ENCODE measurements at regions not wholly inside any gene's neighbourhood (a gene's known extent, or its start where the extent isn't known, plus 50 kb on each side); places are given as distances from the start of the nearest gene placed in this dataset.

- no peak for DNase-seq
Measured at GRCh38 chr6:121837545-121838229, 402.2 kb downstream of the GJA1 start.

DNA sequence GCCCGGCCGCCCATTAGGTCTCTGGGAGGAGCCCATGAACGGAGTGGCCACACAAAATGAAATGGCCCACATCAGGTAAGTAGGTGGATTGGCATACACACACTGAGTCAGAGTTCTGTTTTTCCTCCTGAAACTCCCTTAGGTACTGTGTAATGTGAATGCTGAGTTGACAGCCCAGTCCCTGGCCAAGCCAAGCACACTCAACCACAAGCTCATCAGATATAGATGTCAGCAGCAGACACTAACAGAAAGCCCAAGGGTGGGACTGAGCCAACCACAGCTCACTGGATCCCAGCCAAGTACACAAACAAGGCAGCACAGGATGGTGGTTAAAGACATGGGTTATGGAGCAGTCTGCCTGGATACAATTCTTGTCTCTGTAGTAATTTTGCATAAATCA, 403.4 kb downstream of the GJA1 start:
- no peak for DNase-seq

DNA sequence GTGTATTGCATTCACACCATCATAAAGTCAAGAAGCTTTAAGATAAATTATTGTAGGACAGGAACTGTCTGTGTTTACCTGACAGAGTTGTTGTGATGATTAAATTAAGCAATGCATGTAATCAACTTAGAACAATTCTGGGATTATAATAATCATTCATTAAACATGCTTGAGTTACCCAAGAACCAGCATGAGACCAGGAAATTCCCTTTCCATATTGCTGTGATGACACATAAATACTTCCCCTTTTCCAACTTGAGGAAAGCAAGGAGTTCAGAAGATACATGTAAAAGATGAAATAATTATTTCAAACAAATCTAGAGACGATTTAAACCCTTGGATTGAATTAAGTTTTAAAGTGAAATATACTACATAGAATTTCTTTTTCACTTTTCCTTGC, 404.4 kb downstream of the GJA1 start:
- DNase-seq, result no peak

DNA sequence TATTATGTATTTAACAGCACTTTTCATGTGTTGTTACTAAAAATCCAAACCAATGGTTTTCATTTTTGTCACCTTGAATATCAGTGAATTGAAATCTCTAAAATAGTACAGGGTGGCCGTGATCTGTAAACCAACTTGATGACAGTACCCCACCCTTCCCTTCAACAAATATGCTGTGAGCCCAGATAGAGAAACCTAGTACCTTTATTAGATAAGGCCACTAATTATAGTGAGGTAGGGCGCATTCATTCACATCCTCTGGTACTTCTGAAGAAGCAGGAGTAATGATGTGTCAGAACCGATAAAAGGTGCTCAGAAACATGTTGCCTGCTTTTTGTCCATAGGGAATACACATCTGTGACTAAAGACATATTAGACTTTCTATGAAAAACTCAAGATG, 409.5 kb downstream of the GJA1 start:
- DNase-seq, result no peak

DNA sequence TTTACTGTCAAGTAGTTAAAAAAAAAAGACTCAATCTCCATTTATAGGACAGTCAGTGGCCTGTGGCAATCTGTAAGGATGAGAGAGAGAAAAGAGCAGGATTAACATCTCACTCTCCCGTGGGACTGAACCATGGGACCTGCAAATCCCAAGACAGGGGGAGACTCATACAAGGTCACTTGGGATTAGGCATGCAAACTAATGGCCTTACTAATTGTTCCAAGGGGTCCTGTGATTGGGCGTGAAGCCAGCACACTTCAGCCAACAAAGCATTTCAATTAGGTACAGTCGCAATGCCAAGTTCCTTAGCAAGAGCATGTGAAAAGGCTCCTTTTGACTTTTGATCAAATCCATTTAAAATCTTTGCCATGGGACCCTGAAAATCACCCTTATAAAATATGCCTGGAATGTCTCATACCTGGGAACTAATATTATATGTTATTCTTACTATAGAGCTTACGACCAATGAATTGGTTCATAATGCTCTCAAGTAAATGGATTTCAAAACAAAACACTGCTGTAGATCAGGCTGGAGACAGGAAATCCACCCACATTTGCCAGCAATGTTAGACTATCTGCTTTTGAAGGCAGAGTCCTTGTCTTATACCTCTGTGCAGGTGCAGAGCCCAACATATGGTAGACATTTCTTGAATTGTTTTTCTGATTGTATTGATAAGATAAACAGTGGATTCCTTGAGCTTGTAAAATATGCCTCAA, 412.5 kb downstream of the GJA1 start:
- no peak for DNase-seq

- no peak for DNase-seq
Measured at GRCh38 chr6:121848523-121849255, 413.2 kb downstream of the GJA1 start.

GRCh38 chr6:121849477-121849876, 414.0 kb downstream of the GJA1 start:
- peak; percentile 39 to 44 for DNase-seq

DNA sequence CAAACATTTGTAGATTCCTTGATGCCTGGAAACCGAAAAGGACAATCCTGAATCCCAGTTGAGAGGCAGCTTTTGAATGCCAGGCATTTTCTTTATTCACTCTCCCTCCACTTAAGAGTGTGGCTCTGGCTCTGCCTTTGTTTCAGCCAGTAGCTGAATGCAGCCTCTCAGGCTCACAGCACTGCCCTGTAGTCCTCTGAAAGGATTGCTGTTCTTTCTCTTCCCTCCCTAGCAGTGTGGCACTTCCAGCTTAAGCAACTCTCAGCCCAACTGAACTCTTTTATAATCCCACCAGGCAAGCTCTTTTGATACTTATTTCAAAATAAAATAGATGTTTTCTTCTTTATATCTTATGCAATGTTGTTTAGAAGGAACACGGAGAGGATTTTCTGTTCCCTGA, 415.6 kb downstream of the GJA1 start:
- DNase-seq, result no peak

DNA sequence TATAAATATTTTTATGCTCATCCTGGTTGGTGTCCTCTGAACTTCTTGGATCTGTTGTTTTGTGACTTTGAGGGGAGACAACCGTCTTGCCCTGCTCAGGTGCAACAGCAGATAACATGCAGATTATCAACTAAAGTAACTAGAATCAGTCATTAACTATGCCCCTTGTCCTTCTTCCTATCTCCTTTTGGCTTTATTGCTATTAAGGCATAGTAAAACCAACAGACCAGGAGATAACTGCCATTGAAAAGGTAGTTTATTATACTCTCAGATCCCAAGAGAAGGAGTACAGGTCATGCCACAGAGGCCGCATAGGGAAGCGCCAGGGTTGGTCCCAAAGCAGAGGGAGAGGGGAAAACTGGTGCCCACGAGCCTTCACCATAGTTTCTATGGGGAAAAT, 418.2 kb downstream of the GJA1 start:
- DNase-seq, result no peak

- no peak for DNase-seq
Measured at GRCh38 chr6:121855521-121855920, 420.1 kb downstream of the GJA1 start.

GRCh38 chr6:121856296-121856695, 420.9 kb downstream of the GJA1 start:
- no peak for DNase-seq

GRCh38 chr6:121857551-121857950, 422.1 kb downstream of the GJA1 start:
- DNase-seq, result no peak

DNA sequence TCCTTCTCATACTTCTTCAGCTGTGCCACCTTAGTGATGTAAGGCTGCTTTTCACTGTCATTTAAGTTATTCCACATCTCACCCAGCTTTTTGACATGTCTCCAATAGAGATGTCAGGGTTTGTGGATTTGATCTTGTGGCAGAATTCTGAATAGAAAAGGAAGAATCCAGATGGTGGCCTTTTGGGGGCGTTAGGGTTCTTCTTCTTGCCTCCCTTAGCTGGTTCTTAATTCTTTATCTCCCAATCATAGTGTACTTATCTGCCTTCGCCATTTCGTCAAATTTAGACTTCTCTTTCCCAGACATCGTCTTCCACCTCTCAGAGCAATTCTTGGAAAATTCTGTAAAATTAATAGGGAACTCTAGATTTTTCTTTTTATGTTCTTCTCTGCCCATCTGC, 422.9 kb downstream of the GJA1 start:
- DNase-seq, result no peak

- no peak for DNase-seq
Measured at GRCh38 chr6:121858986-121859385, 423.5 kb downstream of the GJA1 start.

DNA sequence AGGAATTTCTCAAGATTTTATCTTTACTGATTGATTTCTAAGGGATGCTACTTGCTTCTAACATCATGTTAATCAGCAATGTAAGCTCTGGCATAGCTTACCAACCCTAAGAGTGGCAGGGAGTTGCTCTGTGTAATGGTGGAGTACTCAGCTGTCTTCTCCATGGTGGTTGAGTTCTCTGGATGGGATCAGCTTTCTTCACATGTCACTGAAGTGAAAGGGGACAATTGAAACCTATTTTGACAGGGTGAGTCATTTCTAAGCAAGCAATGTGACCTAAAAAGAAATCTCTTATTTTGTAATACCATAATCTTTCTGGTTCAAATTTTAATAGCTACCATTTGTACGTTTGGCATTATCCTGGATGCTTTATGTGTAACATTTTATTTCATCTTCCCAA, 430.4 kb downstream of the GJA1 start:
- DNase-seq, result no peak

GRCh38 chr6:121867095-121867494, 431.6 kb downstream of the GJA1 start:
- DNase-seq, result no peak

GRCh38 chr6:121868206-121868605, 432.8 kb downstream of the GJA1 start:
- no peak for DNase-seq

DNA sequence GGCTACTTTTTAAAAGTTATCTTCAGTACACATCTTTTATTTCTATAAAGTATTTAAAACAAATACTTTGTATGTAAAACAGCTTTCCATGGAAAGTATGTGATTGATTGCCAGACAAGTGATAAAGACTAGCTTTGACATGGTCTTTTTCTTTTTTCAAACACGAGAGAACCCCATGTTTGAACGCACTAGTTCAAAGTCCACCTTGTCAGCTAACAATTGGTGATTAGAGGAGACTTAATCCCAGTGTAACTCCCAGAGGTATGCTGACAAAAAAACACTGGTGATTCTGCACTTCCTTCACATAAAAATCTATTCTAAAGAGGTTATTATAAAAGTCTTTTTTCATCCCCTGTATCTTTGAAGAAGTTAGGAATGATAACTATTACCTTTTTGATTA, 438.1 kb downstream of the GJA1 start:
- no peak for DNase-seq

- no peak for DNase-seq
Measured at GRCh38 chr6:121876721-121877120, 441.3 kb downstream of the GJA1 start.

DNA sequence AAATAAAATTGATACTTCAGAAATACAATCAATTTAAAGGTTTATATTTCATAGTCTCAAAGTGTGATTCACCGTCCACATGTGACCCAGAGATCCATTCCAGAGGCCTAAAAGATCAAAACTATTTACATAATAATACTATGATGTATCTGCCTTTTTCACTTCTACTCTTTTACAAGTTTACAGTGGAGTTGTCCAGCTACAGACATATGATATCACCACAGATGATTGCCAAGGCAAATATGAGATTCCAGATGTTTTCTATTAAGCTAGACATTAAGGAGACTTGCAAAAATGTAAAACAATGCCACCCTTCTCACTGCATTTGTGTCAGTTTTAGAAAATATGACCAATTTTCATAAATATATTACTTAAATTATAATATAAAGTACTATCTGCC, 443.7 kb downstream of the GJA1 start:
- no peak for DNase-seq

DNA sequence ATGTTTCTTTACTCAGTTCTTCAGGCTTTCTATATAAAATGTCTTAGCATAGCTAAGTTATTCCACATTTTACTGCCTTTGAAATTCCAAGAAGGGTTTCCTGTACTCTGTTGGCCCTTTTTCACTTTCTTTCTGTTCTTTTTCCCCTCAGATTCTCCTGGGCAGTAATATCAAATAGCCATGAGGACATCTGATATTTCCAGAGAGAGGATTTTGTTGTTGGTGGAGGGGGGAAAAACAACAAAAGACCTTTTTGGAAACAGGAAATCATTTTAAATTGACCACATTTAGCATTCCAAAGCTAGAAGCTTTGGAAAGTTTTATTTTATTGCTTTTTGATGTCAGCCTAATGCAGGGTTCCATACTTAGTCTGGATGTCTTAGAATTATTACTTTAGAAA, 445.4 kb downstream of the GJA1 start:
- no peak for DNase-seq

- DNase-seq, result no peak
Measured at GRCh38 chr6:121881974-121882667, 446.7 kb downstream of the GJA1 start.

DNA sequence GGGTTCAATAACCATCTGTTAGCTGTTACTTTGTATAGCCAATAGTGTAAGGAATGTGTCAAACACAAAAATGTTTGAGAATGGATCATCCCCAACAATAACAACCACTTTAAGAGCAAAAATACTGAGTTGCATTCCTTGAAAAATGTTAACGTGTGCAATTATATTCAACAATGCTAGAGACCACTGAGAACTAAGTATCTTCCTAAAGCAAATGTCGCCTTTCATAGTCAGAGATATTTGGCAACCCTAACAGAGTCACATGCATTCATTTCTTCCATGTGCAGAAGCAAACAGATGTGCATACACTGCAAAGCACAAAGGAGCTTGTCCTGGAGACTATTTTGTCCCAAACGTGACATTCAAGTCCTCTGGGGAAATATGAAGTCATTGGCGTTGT, 448.6 kb downstream of the GJA1 start:
- DNase-seq, result no peak

- DNase-seq, result no peak
Measured at GRCh38 chr6:121884620-121885019, 449.2 kb downstream of the GJA1 start.
